ENCODE measurements at regions not wholly inside any gene's neighbourhood (a gene's known extent, or its start where the extent isn't known, plus 50 kb on each side); places are given as distances from the start of the nearest gene placed in this dataset.

DNA sequence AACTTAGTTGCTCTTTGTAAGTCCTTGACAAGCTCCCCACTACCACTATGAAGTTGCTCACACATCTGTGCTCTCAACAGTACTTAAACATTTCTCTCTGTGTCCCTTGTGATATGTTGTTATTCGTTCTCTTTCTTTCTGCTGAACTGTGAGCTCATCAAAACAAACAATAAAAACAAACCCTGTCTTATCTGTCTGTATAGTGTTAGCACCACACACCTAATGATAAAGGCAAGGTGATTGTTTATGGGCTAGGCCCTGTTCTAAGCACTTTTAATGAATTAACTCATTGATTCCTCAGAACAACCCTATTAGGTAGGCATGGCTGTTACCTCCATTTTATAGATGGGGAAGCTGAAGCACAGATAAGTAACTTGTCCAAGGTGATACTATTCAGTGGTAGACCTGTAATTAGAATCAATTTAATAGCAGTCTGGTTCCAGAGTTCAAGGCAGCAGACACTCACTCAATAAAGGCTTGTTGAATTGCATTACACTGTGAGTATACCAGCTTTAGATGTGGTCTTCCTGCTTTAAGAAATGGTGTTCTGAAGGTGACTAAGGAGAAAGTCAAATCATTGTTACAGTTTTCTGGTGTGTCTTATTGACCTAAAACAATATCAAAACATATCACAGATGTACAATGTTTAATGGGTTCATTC is 153.6 kb upstream of the ELL2 start (continued):
- no peak for TF ChIP-seq BACH1 (IDR thresholded peaks at IDR 0.05; ENCODE audit: low read length)
- TF ChIP-seq SIRT6 (IDR thresholded peaks at IDR 0.05; ENCODE audit: low read length) = no peak
- no peak for TF ChIP-seq GABPA (IDR thresholded peaks at IDR 0.05; ENCODE audit: borderline replicate concordance, insufficient read depth, low read length)

Measured in H1 (cell line).